NCI-H1048 (cell line): ENCODE measurements at regions not wholly inside any gene's neighbourhood (a gene's known extent, or its start where the extent isn't known, plus 50 kb on each side); places are given as distances from the start of the nearest gene placed in this dataset.

Source experiments
- DNase-seq: peaks from one replicate; lab custom pipeline; 2025; lab: John Stamatoyannopoulos, UW

- no peak for DNase-seq
Observed at GRCh38 chr7:47043304-47043703, 538.6 kb downstream of the TNS3 start.

DNA sequence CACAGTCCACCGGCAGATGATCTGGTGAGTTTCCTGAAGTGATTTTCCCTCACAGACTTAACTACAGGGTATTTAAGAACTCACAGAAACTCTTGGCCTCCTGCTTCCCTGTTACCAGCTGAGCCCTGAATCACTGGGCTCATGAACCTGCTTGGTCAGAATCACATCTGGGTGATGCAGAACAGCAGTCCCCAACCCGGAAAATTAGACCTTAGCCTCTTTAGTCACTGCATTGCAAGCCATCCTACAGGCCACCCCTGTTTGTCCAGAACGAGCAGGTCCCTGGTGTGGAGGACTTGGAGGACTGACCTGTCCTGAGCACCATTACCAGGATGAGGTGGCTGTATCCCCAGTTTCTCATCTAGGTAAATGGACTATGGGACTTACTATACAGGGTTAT, 539.2 kb downstream of the TNS3 start:
- DNase-seq, result no peak

- no peak for DNase-seq
Observed at GRCh38 chr7:47040795-47041347, 541.0 kb downstream of the TNS3 start.

- DNase-seq, result no peak
Observed at GRCh38 chr7:47039904-47040303, 542.0 kb downstream of the TNS3 start.

GRCh38 chr7:47039089-47039648, 542.7 kb downstream of the TNS3 start:
- DNase-seq, result no peak

DNA sequence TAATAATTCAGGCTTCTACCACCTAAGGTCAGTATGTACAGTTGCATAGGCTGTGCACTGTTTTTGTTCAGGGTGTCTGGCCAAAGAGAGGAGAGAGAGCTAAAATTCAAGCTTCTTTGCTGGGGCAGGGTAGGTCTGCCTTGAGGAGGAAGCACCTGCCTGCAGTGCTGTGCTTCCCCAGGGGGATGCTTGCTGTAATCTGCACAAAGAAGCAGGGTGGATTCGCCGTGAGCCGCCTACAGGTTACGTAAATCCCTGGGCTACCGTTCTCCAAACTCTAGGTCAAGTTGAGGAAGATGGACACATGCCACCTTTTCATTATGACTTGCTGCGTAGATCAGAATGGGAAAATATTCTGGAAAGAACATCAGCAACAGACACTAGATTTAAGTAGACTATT, 543.3 kb downstream of the TNS3 start:
- DNase-seq, result no peak

DNA sequence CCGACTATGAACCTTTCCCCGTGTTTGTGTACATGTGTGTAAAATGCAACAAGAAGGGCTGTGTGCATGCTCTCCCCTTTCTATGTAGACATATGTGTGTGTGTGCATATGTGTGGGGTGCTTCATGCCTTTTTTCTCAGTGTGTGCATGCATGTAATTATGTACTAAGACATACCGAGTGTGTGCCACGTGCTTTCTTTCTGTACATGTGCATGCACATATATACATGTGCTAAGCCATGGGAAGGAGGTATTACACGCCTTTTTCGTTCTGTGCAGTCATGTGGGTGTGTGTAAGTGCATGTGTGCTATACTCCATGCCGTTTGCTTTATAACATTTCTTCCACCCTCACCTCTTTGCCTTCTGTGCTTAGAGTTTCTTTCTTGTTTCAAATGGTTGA, 544.3 kb downstream of the TNS3 start:
- no peak for DNase-seq

- DNase-seq, result no peak
Observed at GRCh38 chr7:47036909-47037308, 545.0 kb downstream of the TNS3 start.

GRCh38 chr7:47035522-47035921, 546.4 kb downstream of the TNS3 start:
- no peak for DNase-seq

- no peak for DNase-seq
Observed at GRCh38 chr7:47034180-47034579, 547.7 kb downstream of the TNS3 start.

- DNase-seq, result no peak
Observed at GRCh38 chr7:47032536-47032908, 549.4 kb downstream of the TNS3 start.

DNA sequence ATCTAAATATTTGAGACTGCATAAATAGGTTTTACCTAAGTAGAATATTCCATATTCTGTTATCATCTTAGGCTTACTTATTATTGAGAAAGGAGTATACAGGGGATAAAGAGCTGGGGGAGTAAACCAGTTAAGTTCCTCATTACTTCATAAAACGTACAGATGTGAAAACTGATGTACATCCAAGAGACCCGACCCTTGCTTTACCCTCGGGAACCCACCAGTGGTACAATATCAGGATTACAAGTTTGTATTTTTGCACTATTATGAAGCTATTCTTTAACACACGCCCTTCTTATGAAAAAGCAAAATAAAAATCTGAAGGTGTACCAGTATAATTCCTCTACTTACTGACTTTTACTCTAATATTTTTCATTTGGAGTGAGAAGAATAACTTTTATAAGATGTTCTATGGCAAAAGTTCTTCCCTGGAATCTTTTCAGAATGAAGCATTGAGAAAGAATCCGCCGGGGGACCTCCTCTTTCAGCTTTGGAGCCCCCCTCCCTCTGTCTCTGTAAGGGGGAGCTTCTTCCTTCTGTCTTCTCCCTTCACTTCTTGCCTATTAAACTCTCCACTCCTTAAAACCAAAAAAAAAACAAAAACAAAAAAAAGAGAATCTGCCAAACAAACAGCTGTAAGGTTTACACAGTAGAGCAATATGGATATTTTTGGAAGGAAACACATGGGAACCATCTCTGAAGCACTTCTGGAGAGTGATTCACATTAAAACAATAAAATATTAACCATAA, 550.0 kb downstream of the TNS3 start:
- no peak for DNase-seq

GRCh38 chr7:47028284-47028683, 553.6 kb downstream of the TNS3 start:
- DNase-seq, result no peak

- no peak for DNase-seq
Observed at GRCh38 chr7:47027695-47028240, 554.1 kb downstream of the TNS3 start.

GRCh38 chr7:47026780-47027361, 555.0 kb downstream of the TNS3 start:
- no peak for DNase-seq

DNA sequence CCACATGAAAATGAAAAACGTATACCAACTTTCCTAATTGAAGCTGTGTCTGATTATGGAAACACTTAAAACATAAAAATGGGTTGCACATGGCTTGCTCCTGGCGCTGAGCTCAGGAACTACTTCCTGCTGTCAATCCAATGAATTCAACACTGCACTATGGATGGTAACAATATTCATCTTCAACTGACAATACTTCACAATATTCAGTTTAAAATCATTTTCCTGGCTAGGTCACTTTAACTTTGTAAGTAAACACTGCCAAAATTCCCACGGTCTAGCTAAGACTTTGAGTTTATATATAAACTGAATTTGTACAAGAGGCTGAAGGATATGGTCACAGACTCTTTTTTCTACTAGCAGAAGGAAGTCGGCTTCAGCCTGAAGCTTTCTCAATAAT, 556.9 kb downstream of the TNS3 start:
- no peak for DNase-seq

DNA sequence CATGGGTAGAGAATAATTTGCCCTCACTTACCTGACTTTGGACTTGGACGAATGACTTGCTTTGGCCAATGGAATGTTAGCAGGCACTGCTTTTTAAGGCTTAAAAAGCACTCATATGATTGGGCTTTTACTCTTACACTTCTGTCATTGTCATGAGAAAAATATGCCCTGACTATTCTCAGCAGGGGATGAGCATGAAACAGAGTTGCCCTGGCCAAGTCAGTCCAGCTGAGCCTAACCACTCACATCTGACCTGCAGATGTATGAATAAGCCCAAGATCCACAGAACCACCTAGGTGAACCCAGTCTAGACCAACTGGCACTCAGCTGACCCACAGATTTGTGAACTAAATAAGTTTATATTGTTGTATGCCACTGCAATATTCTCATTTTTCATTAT, 573.5 kb downstream of the TNS3 start:
- DNase-seq, result no peak

DNA sequence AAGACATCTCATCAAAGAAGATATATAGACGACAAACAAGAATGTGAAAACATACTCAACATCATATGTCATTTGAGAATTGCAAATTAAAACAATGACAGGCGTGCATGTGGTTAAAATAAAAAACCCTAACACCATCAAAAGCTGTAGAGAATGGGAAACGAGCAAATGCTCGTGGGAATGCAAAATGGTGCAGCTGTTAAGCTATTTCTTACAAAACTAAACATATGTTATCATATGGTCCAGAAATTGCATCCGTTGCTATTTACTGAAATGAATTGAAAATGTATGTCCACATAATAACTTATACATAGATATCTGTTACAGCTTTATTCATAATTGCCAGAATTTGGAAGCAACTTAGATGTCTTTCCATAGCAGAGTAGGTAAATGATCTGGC, 574.4 kb downstream of the TNS3 start:
- DNase-seq, result no peak

- DNase-seq, result no peak
Observed at GRCh38 chr7:47000561-47000960, 581.4 kb downstream of the TNS3 start.

GRCh38 chr7:46999866-47000265, 582.0 kb downstream of the TNS3 start:
- DNase-seq, result no peak

- DNase-seq, result no peak
Observed at GRCh38 chr7:46996972-46997371, 584.9 kb downstream of the TNS3 start.

DNA sequence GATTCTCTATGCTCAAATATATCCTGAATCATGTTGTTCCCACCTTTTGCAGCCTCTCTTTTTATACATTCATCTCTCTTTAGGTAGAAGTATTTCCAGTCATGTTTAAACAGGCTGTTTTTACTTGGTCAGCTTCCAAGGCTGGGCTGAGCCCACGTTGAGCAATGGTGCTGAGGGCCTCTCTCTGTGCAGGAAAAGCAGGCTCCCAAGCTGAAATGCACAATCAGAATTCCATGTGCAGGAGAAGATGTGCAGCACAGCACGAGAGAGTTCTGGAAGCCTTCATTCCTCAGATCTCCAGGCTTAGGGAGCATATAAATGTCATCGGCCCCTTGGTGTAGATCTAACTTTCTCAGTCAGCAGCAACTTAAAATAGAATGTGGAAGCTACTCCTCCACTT, 588.5 kb downstream of the TNS3 start:
- no peak for DNase-seq

GRCh38 chr7:46990761-46991160, 591.1 kb downstream of the TNS3 start:
- DNase-seq, result no peak
